ENCODE measurements at regions not wholly inside any gene's neighbourhood (a gene's known extent, or its start where the extent isn't known, plus 50 kb on each side); places are given as distances from the start of the nearest gene placed in this dataset.

- ATAC-seq (no peak), DNase-seq (ENCODE audit: low spot score) (no peak)
- Mint-ChIP-seq H3K27ac (no peak overlapping the region), H3K27me3 (no peaks in the 10 kb centered on the region), H3K4me3 (no peak overlapping the region), H3K9me3 (no peaks in the 10 kb centered on the region), H3K36me3 (no peaks in the 10 kb centered on the region), H3K4me1 (ENCODE audit: low read depth in 2 of 2) (no peaks in the 10 kb centered on the region)
These were observed 50.4 kb upstream of the ODAD2 start for GRCh38 chr10:28049286-28049685.

Data from natural killer cell treated with Interleukin-12 subunit alpha and Interleukin-12 subunit beta and Interleukin-15 and Interleukin-18, amount 100 ng/mL, for 72 hours (primary cell).